ENCODE measurements at regions not wholly inside any gene's neighbourhood (a gene's known extent, or its start where the extent isn't known, plus 50 kb on each side); places are given as distances from the start of the nearest gene placed in this dataset.

GRCh38 chr7:130996833-130997231, 262.8 kb upstream of the KLF14 start:
- TF ChIP-seq, protein P1, sequence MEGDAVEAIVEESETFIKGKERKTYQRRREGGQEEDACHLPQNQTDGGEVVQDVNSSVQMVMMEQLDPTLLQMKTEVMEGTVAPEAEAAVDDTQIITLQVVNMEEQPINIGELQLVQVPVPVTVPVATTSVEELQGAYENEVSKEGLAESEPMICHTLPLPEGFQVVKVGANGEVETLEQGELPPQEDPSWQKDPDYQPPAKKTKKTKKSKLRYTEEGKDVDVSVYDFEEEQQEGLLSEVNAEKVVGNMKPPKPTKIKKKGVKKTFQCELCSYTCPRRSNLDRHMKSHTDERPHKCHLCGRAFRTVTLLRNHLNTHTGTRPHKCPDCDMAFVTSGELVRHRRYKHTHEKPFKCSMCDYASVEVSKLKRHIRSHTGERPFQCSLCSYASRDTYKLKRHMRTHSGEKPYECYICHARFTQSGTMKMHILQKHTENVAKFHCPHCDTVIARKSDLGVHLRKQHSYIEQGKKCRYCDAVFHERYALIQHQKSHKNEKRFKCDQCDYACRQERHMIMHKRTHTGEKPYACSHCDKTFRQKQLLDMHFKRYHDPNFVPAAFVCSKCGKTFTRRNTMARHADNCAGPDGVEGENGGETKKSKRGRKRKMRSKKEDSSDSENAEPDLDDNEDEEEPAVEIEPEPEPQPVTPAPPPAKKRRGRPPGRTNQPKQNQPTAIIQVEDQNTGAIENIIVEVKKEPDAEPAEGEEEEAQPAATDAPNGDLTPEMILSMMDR (IDR thresholded peaks at IDR 0.05), result no peak
- no peak for TF ChIP-seq EP300 (IDR thresholded peaks at IDR 0.05)

Measured in tibial nerve (tissue), 4 donors.